ENCODE measurements at regions not wholly inside any gene's neighbourhood (a gene's known extent, or its start where the extent isn't known, plus 50 kb on each side); places are given as distances from the start of the nearest gene placed in this dataset.
"Not testable (repeated sequence)": the region's sequence is repeated elsewhere in the genome, so short reads cannot be mapped to it uniquely, and the experiment has no call there.

GRCh38 chr1:118377183-118377582, 192.2 kb upstream of the SPAG17 start:
- TF ChIP-seq, protein P1, sequence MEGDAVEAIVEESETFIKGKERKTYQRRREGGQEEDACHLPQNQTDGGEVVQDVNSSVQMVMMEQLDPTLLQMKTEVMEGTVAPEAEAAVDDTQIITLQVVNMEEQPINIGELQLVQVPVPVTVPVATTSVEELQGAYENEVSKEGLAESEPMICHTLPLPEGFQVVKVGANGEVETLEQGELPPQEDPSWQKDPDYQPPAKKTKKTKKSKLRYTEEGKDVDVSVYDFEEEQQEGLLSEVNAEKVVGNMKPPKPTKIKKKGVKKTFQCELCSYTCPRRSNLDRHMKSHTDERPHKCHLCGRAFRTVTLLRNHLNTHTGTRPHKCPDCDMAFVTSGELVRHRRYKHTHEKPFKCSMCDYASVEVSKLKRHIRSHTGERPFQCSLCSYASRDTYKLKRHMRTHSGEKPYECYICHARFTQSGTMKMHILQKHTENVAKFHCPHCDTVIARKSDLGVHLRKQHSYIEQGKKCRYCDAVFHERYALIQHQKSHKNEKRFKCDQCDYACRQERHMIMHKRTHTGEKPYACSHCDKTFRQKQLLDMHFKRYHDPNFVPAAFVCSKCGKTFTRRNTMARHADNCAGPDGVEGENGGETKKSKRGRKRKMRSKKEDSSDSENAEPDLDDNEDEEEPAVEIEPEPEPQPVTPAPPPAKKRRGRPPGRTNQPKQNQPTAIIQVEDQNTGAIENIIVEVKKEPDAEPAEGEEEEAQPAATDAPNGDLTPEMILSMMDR (IDR thresholded peaks at IDR 0.05; ENCODE audit: insufficient read depth, low read depth, low read length) = not testable (repeated sequence)
- TF ChIP-seq EZH2 (IDR thresholded peaks at IDR 0.05; ENCODE audit: insufficient read depth, low read length) = not testable (repeated sequence)

Data from astrocyte (in vitro differentiated cells and primary cell).